ENCODE measurements at regions not wholly inside any gene's neighbourhood (a gene's known extent, or its start where the extent isn't known, plus 50 kb on each side); places are given as distances from the start of the nearest gene placed in this dataset.

DNA sequence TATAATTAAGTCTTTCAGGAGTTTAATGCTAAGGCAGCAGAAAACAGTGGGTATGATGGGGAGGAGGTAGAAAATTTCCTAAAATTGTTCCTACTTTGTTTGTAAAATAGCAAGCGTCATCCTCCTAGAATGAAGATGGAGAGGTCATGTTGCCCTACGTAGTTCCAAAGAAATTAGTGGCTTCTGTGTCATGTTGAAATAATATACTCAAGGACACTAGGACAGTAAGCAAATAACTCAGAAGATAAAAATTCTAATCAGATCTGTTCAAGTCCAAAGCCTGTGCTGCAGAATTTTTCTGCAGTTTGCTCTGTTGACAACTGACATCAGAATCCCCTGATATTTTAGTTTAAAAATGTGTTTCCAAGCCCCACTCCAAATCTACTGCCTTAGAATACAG, 486.3 kb downstream of the DIRAS2 start:
- Histone ChIP-seq H2AFZ (ENCODE audit: control insufficient read depth, low read depth, low read length) (no peak overlapping the region), H3K9me3 (replicated peaks; ENCODE audit: control insufficient read depth, insufficient read depth, low read length) (no peaks in the 10 kb centered on the region)

More for the DNA sequence above, 486.3 kb downstream of the DIRAS2 start:
- Histone ChIP-seq H3K4me3 (no peak overlapping the region), H3K27me3 (replicated peaks in 1 of 2; ENCODE audit: control insufficient read depth in 2 of 2, insufficient read depth in 2 of 2, low read length in 1 of 2) (no peaks in the 10 kb centered on the region), H4K20me1 (ENCODE audit: control insufficient read depth, insufficient read depth) (no peaks in the 10 kb centered on the region), H3K9ac (ENCODE audit: control insufficient read depth, insufficient read depth, low read length) (no peak overlapping the region), H3K36me3 (ENCODE audit: control insufficient read depth in 2 of 2, insufficient read depth in 2 of 2, low read length in 1 of 2) (no peaks in the 10 kb centered on the region), H3K27ac (ENCODE audit: control insufficient read depth, insufficient read depth) (no peak overlapping the region), H3K79me2 (ENCODE audit: control insufficient read depth, insufficient read depth, low read length) (no peaks in the 10 kb centered on the region), H3K4me1 (ENCODE audit: control insufficient read depth, insufficient read depth, low read length) (no peaks in the 10 kb centered on the region), H3K4me2 (ENCODE audit: control insufficient read depth, insufficient read depth) (no peak overlapping the region)
- FAIRE-seq (no peak), ATAC-seq (no peak), DNase-seq (ENCODE audit: low read depth, low spot score) (no peak)
- SMC1A ChIA-PET (ENCODE audit: uncharacterized antibody, unreplicated experiment) = no interaction called here
- RAD21 ChIA-PET (ENCODE audit: unreplicated experiment) = no interaction called here
- POLR2A ChIA-PET = no interaction called here
- in situ Hi-C loops (cut with MboI) = no loop called here
- intact Hi-C loops (cut with micrococcal nuclease; ENCODE audit: unreplicated experiment) = no loop called here
- BruUV-seq (replicated peaks) = no TSS peak
- 2% methylated on average over 2 of the region's 2 CpGs for WGBS (ENCODE audit: insufficient coverage, insufficient replicate concordance, low lambda C conversion rate, missing lambda C conversion rate)
- CTCF ChIA-PET = no interaction called here
- TF ChIP-seq, protein P1, sequence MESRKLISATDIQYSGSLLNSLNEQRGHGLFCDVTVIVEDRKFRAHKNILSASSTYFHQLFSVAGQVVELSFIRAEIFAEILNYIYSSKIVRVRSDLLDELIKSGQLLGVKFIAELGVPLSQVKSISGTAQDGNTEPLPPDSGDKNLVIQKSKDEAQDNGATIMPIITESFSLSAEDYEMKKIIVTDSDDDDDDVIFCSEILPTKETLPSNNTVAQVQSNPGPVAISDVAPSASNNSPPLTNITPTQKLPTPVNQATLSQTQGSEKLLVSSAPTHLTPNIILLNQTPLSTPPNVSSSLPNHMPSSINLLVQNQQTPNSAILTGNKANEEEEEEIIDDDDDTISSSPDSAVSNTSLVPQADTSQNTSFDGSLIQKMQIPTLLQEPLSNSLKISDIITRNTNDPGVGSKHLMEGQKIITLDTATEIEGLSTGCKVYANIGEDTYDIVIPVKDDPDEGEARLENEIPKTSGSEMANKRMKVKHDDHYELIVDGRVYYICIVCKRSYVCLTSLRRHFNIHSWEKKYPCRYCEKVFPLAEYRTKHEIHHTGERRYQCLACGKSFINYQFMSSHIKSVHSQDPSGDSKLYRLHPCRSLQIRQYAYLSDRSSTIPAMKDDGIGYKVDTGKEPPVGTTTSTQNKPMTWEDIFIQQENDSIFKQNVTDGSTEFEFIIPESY (IDR thresholded peaks at IDR 0.05) = no peak
- TF ChIP-seq RFX5 (IDR thresholded peaks at IDR 0.05; ENCODE audit: low read depth, low read length) (no peak), ZSCAN29 (IDR thresholded peaks at IDR 0.05) (no peak), CREM (IDR thresholded peaks at IDR 0.05; ENCODE audit: low read depth) (no peak)
- TF ChIP-seq, protein P2, sequence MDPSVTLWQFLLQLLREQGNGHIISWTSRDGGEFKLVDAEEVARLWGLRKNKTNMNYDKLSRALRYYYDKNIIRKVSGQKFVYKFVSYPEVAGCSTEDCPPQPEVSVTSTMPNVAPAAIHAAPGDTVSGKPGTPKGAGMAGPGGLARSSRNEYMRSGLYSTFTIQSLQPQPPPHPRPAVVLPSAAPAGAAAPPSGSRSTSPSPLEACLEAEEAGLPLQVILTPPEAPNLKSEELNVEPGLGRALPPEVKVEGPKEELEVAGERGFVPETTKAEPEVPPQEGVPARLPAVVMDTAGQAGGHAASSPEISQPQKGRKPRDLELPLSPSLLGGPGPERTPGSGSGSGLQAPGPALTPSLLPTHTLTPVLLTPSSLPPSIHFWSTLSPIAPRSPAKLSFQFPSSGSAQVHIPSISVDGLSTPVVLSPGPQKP (IDR thresholded peaks at IDR 0.05; ENCODE audit: low read depth, low read length) = no peak
